Keratinocyte (primary cell): ENCODE measurements at regions not wholly inside any gene's neighbourhood (a gene's known extent, or its start where the extent isn't known, plus 50 kb on each side); places are given as distances from the start of the nearest gene placed in this dataset.

Source experiments
- DNase-seq: peaks from one replicate; pipeline ENCODE4 v3.0.0-alpha.2; 2011; ENCODE audit warnings: low read depth, missing footprints, low spot score
- FAIRE-seq: peaks from 2 replicates; lab custom pipeline; 2011; peaks lifted over from hg19 to GRCh38; lab: Jason Lieb, UNC
- H2AFZ ChIP-seq: 2 replicates; pipeline ENCODE4 v1.6.0; 2012; ENCODE audit warnings: low read length, control low read depth, inconsistent platforms; ENCODE audit not compliant: control insufficient read depth
- H3K27ac ChIP-seq: 2 replicates; pipeline ENCODE4 v1.5.1; 2011; ENCODE audit warnings: low read length; ENCODE audit not compliant: control insufficient read depth, insufficient read depth
- H3K27me3 ChIP-seq: 3 replicates; pipeline ENCODE4 v1.6.0; 2011; ENCODE audit warnings: low read length; ENCODE audit not compliant: control insufficient read depth, insufficient read depth; ENCODE audit errors: extremely low read depth
- H3K36me3 ChIP-seq, 2 experiments: 2 replicates in 1 of 2; 3 replicates in 1 of 2; pipeline ENCODE4 v1.5.1; 2011; ENCODE audit warnings: low read length in 2 of 2, mild to moderate bottlenecking in 1 of 2; ENCODE audit not compliant: control insufficient read depth in 2 of 2, insufficient read depth in 2 of 2; ENCODE audit errors: extremely low read depth in 1 of 2
- H3K4me1 ChIP-seq: 3 replicates; pipeline ENCODE4 v1.5.1; 2011; ENCODE audit warnings: low read length; ENCODE audit not compliant: control insufficient read depth, insufficient read depth; ENCODE audit errors: extremely low read depth
- H3K4me2 ChIP-seq: 3 replicates; pipeline ENCODE4 v1.6.0; 2011; ENCODE audit warnings: low read depth, low read length; ENCODE audit not compliant: control insufficient read depth, insufficient read depth; ENCODE audit errors: extremely low read depth
- H3K4me3 ChIP-seq, 3 experiments: fragments of 200-600 bp in 1 of 3; sonication (generic) in 1 of 3; 2 replicates in 2 of 3; 3 replicates in 1 of 3; pipeline ENCODE4 v1.5.1; 2011 to 2016; ENCODE audit warnings: low read length in 3 of 3, mild to moderate bottlenecking in 3 of 3, control low read depth in 2 of 3, inconsistent platforms in 1 of 3, low read depth in 1 of 3, mixed read lengths in 1 of 3, mixed run types in 1 of 3, moderate library complexity in 1 of 3; ENCODE audit not compliant: control insufficient read depth in 2 of 3, insufficient read depth in 2 of 3; ENCODE audit errors: extremely low read depth in 1 of 3
- H3K79me2 ChIP-seq: 2 replicates; pipeline ENCODE4 v1.6.0; 2012; ENCODE audit warnings: low read length; ENCODE audit not compliant: control insufficient read depth, insufficient read depth
- H3K9ac ChIP-seq: 3 replicates; pipeline ENCODE4 v1.6.0; 2011; ENCODE audit warnings: low read length; ENCODE audit not compliant: control insufficient read depth, insufficient read depth; ENCODE audit errors: extremely low read depth
- H3K9me1 ChIP-seq: 3 replicates; pipeline ENCODE4 v1.6.0; 2011; ENCODE audit warnings: low read length; ENCODE audit not compliant: control insufficient read depth, insufficient read depth; ENCODE audit errors: extremely low read depth
- H3K9me3 ChIP-seq: 2 replicates; pipeline ENCODE4 v1.5.1; 2012; ENCODE audit warnings: low read depth, low read length; ENCODE audit not compliant: control insufficient read depth
- H4K20me1 ChIP-seq: 3 replicates; pipeline ENCODE4 v1.6.0; 2011; ENCODE audit warnings: low read length; ENCODE audit not compliant: control insufficient read depth, insufficient read depth; ENCODE audit errors: extremely low read depth
- CTCF ChIP-seq, 3 experiments: IDR thresholded peaks in 1 of 3; conservative IDR thresholded peaks in 1 of 3; optimal IDR thresholded peaks in 1 of 3; 2 replicates in 2 of 3; 3 replicates in 1 of 3; pipeline versions ENCODE3 to v1.5.1; 2011; ENCODE audit warnings: low read length in 3 of 3, mild to moderate bottlenecking in 3 of 3, moderate library complexity in 2 of 3, control low read depth in 1 of 3, inconsistent platforms in 1 of 3; ENCODE audit not compliant: insufficient read depth in 2 of 3; ENCODE audit errors: extremely low read depth in 1 of 3
- EZH2 ChIP-seq: IDR thresholded peaks from one replicate; pipeline ENCODE4 v1.6.1; 2012; ENCODE audit warnings: inconsistent platforms, mild to moderate bottlenecking, low read length, moderate library complexity
- dilution Hi-C: fragments of 300-500 bp; cut with MboI; formaldehyde crosslinking; loops from one replicate; pipeline ENCODE4 v1.7.0; 2020; ENCODE audit warnings: low sequenced_read_pairs; ENCODE audit not compliant: extremely low pct_ligation_motif_present

GRCh38 chr16:14004031-14004728 lies 66.9 kb upstream of the MRTFB start:
- Histone ChIP-seq H3K4me3 (no peak overlapping the region), H3K4me1 (peaks cover 6% of the 10 kb centered on the region), H3K79me2 (no peaks in the 10 kb centered on the region), H4K20me1 (no peaks in the 10 kb centered on the region), H3K9ac (no peak overlapping the region), H3K4me2 (no peak overlapping the region), H3K27me3 (peaks cover 5% of the 10 kb centered on the region), H3K9me3 (no peaks in the 10 kb centered on the region), H3K27ac (no peak overlapping the region), H2AFZ (no peak overlapping the region), H3K9me1 (no peaks in the 10 kb centered on the region), H3K36me3 (no peaks in the 10 kb centered on the region)
- no peak for DNase-seq
- no peak for FAIRE-seq
- TF ChIP-seq EZH2 (no peak), CTCF (optimal IDR thresholded peaks at IDR 0.05 in 1 of 3, IDR thresholded peaks at IDR 0.05 in 1 of 3, conservative IDR thresholded peaks at IDR 0.05 in 1 of 3; ENCODE audit: extremely low read depth in 1 of 3, insufficient read depth in 2 of 3, low read length in 3 of 3) (no peak)
- dilution Hi-C loops: no loop called here

GRCh38 chr16:14004729-14005315 lies 66.3 kb upstream of the MRTFB start:
- Histone ChIP-seq H3K36me3 (no peaks in the 10 kb centered on the region), H3K9me1 (no peaks in the 10 kb centered on the region), H3K27me3 (no peaks in the 10 kb centered on the region), H3K79me2 (no peaks in the 10 kb centered on the region), H3K4me1 (peaks cover 6% of the 10 kb centered on the region), H3K27ac (no peak overlapping the region), H2AFZ (no peak overlapping the region), H3K9ac (no peak overlapping the region), H4K20me1 (no peaks in the 10 kb centered on the region), H3K4me2 (no peak overlapping the region), H3K4me3 (no peak overlapping the region), H3K9me3 (no peaks in the 10 kb centered on the region)
- DNase-seq (no peak), FAIRE-seq (no peak)
- no peak for TF ChIP-seq EZH2
- TF ChIP-seq CTCF (optimal IDR thresholded peaks at IDR 0.05 in 1 of 3, IDR thresholded peaks at IDR 0.05 in 1 of 3, conservative IDR thresholded peaks at IDR 0.05 in 1 of 3; ENCODE audit: extremely low read depth in 1 of 3, insufficient read depth in 2 of 3, low read length in 3 of 3): no peak
- dilution Hi-C loops: no loop called here
